Ishikawa (cell line): ENCODE measurements at regions not wholly inside any gene's neighbourhood (a gene's known extent, or its start where the extent isn't known, plus 50 kb on each side); places are given as distances from the start of the nearest gene placed in this dataset.

Experiments
- CEBPB ChIP-seq: IDR thresholded peaks from 2 replicates; pipeline ENCODE4 v1.6.1; 2012
- EGR1 ChIP-seq: IDR thresholded peaks from 2 replicates; pipeline ENCODE4 v1.6.1; 2012
- NFIC ChIP-seq: IDR thresholded peaks from 2 replicates; pipeline ENCODE4 v1.6.1; 2012
- RAD21 ChIP-seq: IDR thresholded peaks from 2 replicates; pipeline ENCODE4 v1.6.1; 2012; ENCODE audit warnings: low read depth
- TCF12 ChIP-seq: IDR thresholded peaks from 2 replicates; pipeline ENCODE4 v1.6.1; 2012; ENCODE audit warnings: low read depth
- TEAD4 ChIP-seq: IDR thresholded peaks from 2 replicates; pipeline ENCODE4 v1.6.1; 2012

- TF ChIP-seq NFIC (no peak), RAD21 (no peak), TCF12 (no peak), TEAD4 (no peak), EGR1 (no peak), CEBPB (no peak)
Measured at GRCh38 chr6:40778918-40779317, 191.8 kb upstream of the LRFN2 start.
